Upper lobe of left lung (tissue), 6 donors: ENCODE measurements at regions not wholly inside any gene's neighbourhood (a gene's known extent, or its start where the extent isn't known, plus 50 kb on each side); places are given as distances from the start of the nearest gene placed in this dataset.
"Not testable (repeated sequence)": the region's sequence is repeated elsewhere in the genome, so short reads cannot be mapped to it uniquely, and the experiment has no call there.

Experiments used
- ATAC-seq, 2 donors: fragments of 200-7000 bp; cut with Tn5 transposase; one replicate each; pipeline ENCODE4 v1.9.1; 2022; ENCODE audit warnings: mild to moderate bottlenecking in 2 of 2, moderate library complexity in 2 of 2; ENCODE audit not compliant: low FRiP score in 2 of 2
- DNase-seq, 2 donors: peaks; one replicate each; pipeline ENCODE4 v3.0.0-alpha.2; 2019 to 2020
- H3K27ac ChIP-seq, 4 donors: fragments of 200-600 bp; sonication (generic); one replicate each; pipeline ENCODE4 v1.5.1; 2016 to 2019
- H3K27me3 ChIP-seq, 4 donors: fragments of 200-600 bp; sonication (generic); one replicate each; pipeline ENCODE4 v1.5.1; 2017 to 2019
- H3K36me3 ChIP-seq, 4 donors: fragments of 200-600 bp; sonication (generic); one replicate each; pipeline ENCODE4 v1.5.1; 2016 to 2019
- H3K4me1 ChIP-seq, 4 donors: fragments of 200-600 bp; sonication (generic); one replicate each; pipeline ENCODE4 v1.5.1; 2018 to 2019
- H3K4me3 ChIP-seq, 4 donors: fragments of 200-600 bp; sonication (generic); one replicate each; pipeline ENCODE4 v1.5.1; 2017 to 2019; ENCODE audit warnings: mild to moderate bottlenecking in 2 of 4, moderate library complexity in 1 of 4
- H3K9me3 ChIP-seq, 4 donors: fragments of 200-600 bp; sonication (generic); one replicate each; pipeline ENCODE4 v1.5.1; 2018 to 2019
- CTCF ChIP-seq, 6 experiments: fragments of 450-650 bp in 4 of 6; fragments of 200-600 bp in 2 of 6; sonication (generic) in 2 of 6; IDR thresholded peaks; one replicate each; pipeline ENCODE4 v1.5.1; 2016 to 2019; ENCODE audit warnings: antibody characterized with exemption in 6 of 6
- EP300 ChIP-seq, 4 donors: sonication (generic); formaldehyde crosslinking; IDR thresholded peaks; one replicate each; pipeline ENCODE4 v1.5.1; 2017; ENCODE audit warnings: antibody characterized with exemption in 4 of 4, control low read depth in 2 of 4
- POLR2A ChIP-seq, 4 donors: fragments of 450-650 bp; IDR thresholded peaks; one replicate each; pipeline ENCODE4 v1.5.1; 2016 to 2017; ENCODE audit warnings: antibody characterized with exemption in 4 of 4, mild to moderate bottlenecking in 2 of 4
- POLR2AphosphoS5 ChIP-seq, 2 donors: sonication (generic); formaldehyde crosslinking; IDR thresholded peaks; one replicate each; pipeline ENCODE4 v1.5.1; 2017; ENCODE audit warnings: antibody characterized with exemption in 2 of 2
- whole genome bisulfite sequencing, 2 donors: methylation state at CpG; one replicate each; pipeline ENCODE4 v1.1.5; 2017 to 2018; 5-methylcytosine and 5-hydroxymethylcytosine counted together
- donor health status: DM: no; HTN: no; CAD: no; lungs with moderate emphysema.
- donor health status: DM: no; HTN: yes; CAD: no; lungs with severe emphysema.

- no peaks in the 10 kb centered on the region for H3K27me3 ChIP-seq
- 71 to 74% methylated on average over 1 of the region's 1 CpG for WGBS, 2 donors
- H3K4me1 ChIP-seq = no peaks in the 10 kb centered on the region
- ATAC-seq (no peak), DNase-seq (no peak)
- TF ChIP-seq POLR2A (IDR thresholded peaks at IDR 0.05) = no peak
- TF ChIP-seq EP300 (IDR thresholded peaks at IDR 0.05) = no peak
- no peak for TF ChIP-seq CTCF (IDR thresholded peaks at IDR 0.05)
- no peaks in the 10 kb centered on the region for H3K9me3 ChIP-seq
- H3K27ac ChIP-seq = no peak overlapping the region
- H3K4me3 ChIP-seq = no peak overlapping the region
- no peaks in the 10 kb centered on the region for H3K36me3 ChIP-seq
These were observed 70.4 kb upstream of the THRB start for GRCh38 chr3:24565053-24565452.

DNA sequence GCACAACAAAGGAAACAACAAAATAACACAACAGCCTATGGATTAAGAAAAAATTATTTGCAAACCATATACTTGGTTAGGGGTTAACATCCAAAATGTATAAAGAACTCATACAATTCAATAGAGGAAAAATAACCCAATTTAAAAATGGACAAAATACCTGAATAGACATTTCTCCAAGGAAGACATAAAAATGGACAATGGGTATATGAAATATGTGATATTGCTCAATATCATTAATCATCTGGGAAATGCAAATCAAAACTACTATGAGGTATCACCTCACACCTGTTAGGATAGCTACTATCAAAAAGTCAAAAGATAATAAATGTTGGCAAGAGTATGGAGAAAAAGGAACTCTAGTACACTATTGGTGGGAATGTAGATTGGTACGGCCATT is 71.0 kb upstream of the THRB start:
- WGBS, 2 donors = 95 to 96% methylated on average over 1 of the region's 1 CpG
- Histone ChIP-seq H3K27me3 (no peaks in the 10 kb centered on the region), H3K36me3 (no peaks in the 10 kb centered on the region), H3K4me1 (no peaks in the 10 kb centered on the region), H3K27ac (no peak overlapping the region), H3K4me3 (no peak overlapping the region), H3K9me3 (no peaks in the 10 kb centered on the region)
- TF ChIP-seq POLR2AphosphoS5 (IDR thresholded peaks at IDR 0.05) (no peak), EP300 (IDR thresholded peaks at IDR 0.05) (no peak), POLR2A (IDR thresholded peaks at IDR 0.05) (no peak), CTCF (IDR thresholded peaks at IDR 0.05) (no peak)
- no peak for ATAC-seq
- no peak for DNase-seq

DNA sequence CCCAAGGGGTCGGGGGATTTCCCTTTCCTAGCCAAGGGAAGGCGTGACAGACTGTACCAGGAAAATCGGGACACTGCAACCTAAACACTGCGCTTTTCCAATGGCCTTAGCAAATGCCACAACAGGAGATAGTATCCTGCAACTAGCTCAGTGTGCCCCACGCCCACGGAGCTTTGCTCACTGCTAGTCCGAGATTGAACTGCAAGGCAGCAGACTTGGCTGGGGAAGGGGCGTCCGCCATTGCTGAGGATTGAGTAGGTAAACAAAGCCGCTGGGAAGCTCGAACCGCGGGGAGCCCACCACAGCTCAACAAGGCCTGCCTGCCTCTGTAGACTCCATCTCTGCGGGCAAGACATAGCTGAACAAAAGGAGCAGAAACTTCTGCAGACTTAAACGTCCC is 72.3 kb upstream of the THRB start:
- DNase-seq (peak in 1 of 2 donors; percentile 20), ATAC-seq (no peak)
- H3K36me3 ChIP-seq = no peaks in the 10 kb centered on the region
- H3K27ac ChIP-seq = no peak overlapping the region
- no peaks in the 10 kb centered on the region for H3K4me1 ChIP-seq
- H3K4me3 ChIP-seq = no peak overlapping the region
- TF ChIP-seq POLR2AphosphoS5 (IDR thresholded peaks at IDR 0.05) = no peak
- no peak for TF ChIP-seq POLR2A (IDR thresholded peaks at IDR 0.05)
- no peak for TF ChIP-seq CTCF (IDR thresholded peaks at IDR 0.05)
- no peak for TF ChIP-seq EP300 (IDR thresholded peaks at IDR 0.05)
- H3K27me3 ChIP-seq = no peaks in the 10 kb centered on the region
- no peaks in the 10 kb centered on the region for H3K9me3 ChIP-seq
- 91 to 95% methylated on average over 15 of the region's 15 CpGs for WGBS, 2 donors

DNA sequence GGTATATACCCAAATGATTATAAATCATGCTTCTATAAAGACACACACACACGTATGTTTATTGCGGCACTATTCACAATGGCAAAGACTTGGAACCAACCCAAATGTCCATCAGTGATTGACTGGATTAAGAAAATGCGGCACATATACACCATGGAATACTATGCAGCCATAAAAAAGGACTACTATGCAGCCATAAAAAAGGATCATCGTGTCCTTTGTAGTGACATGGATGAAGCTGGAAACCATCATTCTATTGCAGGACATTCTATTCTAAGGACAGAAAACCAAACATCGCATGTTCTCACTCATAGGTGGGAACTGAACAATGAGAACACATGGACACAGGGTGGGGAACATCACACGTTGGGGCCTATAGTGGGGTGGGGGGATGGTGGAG is 77.8 kb upstream of the THRB start:
- not testable (repeated sequence) for H3K4me1 ChIP-seq, H3K4me3 ChIP-seq, H3K9me3 ChIP-seq, ATAC-seq, H3K27me3 ChIP-seq, DNase-seq, H3K36me3 ChIP-seq, H3K27ac ChIP-seq
- 94 to 96% methylated on average over 6 of the region's 6 CpGs for WGBS, 2 donors

GRCh38 chr3:24573576-24573975 is 78.9 kb upstream of the THRB start:
- H3K36me3 ChIP-seq = no peaks in the 10 kb centered on the region
- DNase-seq (no peak), ATAC-seq (no peak)
- H3K9me3 ChIP-seq = no peaks in the 10 kb centered on the region
- H3K4me3 ChIP-seq = no peak overlapping the region
- no peaks in the 10 kb centered on the region for H3K27me3 ChIP-seq
- WGBS, 2 donors = 86 to 88% methylated on average over 5 of the region's 5 CpGs
- TF ChIP-seq POLR2AphosphoS5 (IDR thresholded peaks at IDR 0.05) (no peak), POLR2A (IDR thresholded peaks at IDR 0.05) (no peak), CTCF (IDR thresholded peaks at IDR 0.05) (no peak), EP300 (IDR thresholded peaks at IDR 0.05) (no peak)
- H3K27ac ChIP-seq = no peak overlapping the region
- no peaks in the 10 kb centered on the region for H3K4me1 ChIP-seq
